GM12878 (cell line): ENCODE measurements at regions not wholly inside any gene's neighbourhood (a gene's known extent, or its start where the extent isn't known, plus 50 kb on each side); places are given as distances from the start of the nearest gene placed in this dataset.

Source experiments
- BCL11A ChIP-seq: IDR thresholded peaks from 2 replicates; pipeline ENCODE4 v1.6.1; 2011; ENCODE audit warnings: low read depth, low read length
- BHLHE40 ChIP-seq, 2 experiments: fragments of 450-650 bp in 1 of 2; IDR thresholded peaks; 2 replicates each; pipeline ENCODE4 v1.6.1; 2011 to 2017; ENCODE audit warnings: low read depth in 2 of 2, borderline replicate concordance in 1 of 2, improper control_type of control experiment in 1 of 2, low read length in 1 of 2, mild to moderate bottlenecking in 1 of 2
- EP300 ChIP-seq, 2 experiments: fragments of 150-350 bp in 1 of 2; IDR thresholded peaks; 2 replicates each; pipeline ENCODE4 v1.6.1; 2011 to 2012; ENCODE audit warnings: low read depth in 2 of 2, low read length in 2 of 2, borderline replicate concordance in 1 of 2, improper control_type of control experiment in 1 of 2, inconsistent platforms in 1 of 2; ENCODE audit not compliant: control insufficient read depth in 1 of 2
- HSF1 ChIP-seq: fragments of 150-350 bp; IDR thresholded peaks from 2 replicates; pipeline ENCODE4 v1.6.1; 2014; ENCODE audit warnings: mild to moderate bottlenecking, low read depth, low read length
- MLLT1 ChIP-seq: fragments of 450-650 bp; IDR thresholded peaks from 2 replicates; pipeline ENCODE4 v1.6.1; 2016; ENCODE audit warnings: mild to moderate bottlenecking
- NFIC ChIP-seq: IDR thresholded peaks from 2 replicates; pipeline ENCODE4 v1.6.1; 2012; ENCODE audit warnings: low read depth, mild to moderate bottlenecking, inconsistent platforms, low read length, moderate library complexity
- NRF1 ChIP-seq: conservative IDR thresholded peaks from 2 replicates; pipeline ENCODE4 v1.6.1; 2011; ENCODE audit warnings: mild to moderate bottlenecking, low read depth, low read length, improper control_type of control experiment
- PAX5 ChIP-seq: IDR thresholded peaks from 2 replicates; pipeline ENCODE4 v1.6.1; 2011; ENCODE audit warnings: low read depth, low read length, borderline replicate concordance
- POLR2AphosphoS2 ChIP-seq: IDR thresholded peaks from 2 replicates; pipeline ENCODE4 v1.6.1; 2011; ENCODE audit warnings: low read depth, mild to moderate bottlenecking, low read length, improper control_type of control experiment, moderate library complexity
- POU2F2 ChIP-seq: IDR thresholded peaks from 3 replicates; pipeline ENCODE4 v1.6.1; 2011; ENCODE audit warnings: low read depth, mild to moderate bottlenecking, low read length, borderline replicate concordance
- RCOR1 ChIP-seq: conservative IDR thresholded peaks from 2 replicates; pipeline ENCODE4 v1.6.1; 2012; ENCODE audit warnings: low read depth, low read length, improper control_type of control experiment
- RUNX3 ChIP-seq: IDR thresholded peaks from 2 replicates; pipeline ENCODE4 v1.6.1; 2012; ENCODE audit warnings: low read length, inconsistent platforms
- SKIL ChIP-seq: fragments of 450-650 bp; IDR thresholded peaks from 2 replicates; pipeline ENCODE4 v1.6.1; 2017; ENCODE audit warnings: mild to moderate bottlenecking, low read depth, inconsistent platforms; ENCODE audit not compliant: poor library complexity, severe bottlenecking
- ZBTB11 ChIP-seq: fragments of 450-650 bp; formaldehyde crosslinking; IDR thresholded peaks from 2 replicates; pipeline ENCODE4 v1.5.0; 2022; ENCODE audit warnings: mild to moderate bottlenecking, missing genetic modification characterization
- ZNF592 ChIP-seq: fragments of 450-650 bp; IDR thresholded peaks from 2 replicates; pipeline ENCODE4 v1.6.1; 2017; ENCODE audit warnings: mild to moderate bottlenecking, moderate library complexity

- TF ChIP-seq MLLT1 (no peak), SKIL (peak; percentile 88), ZNF592 (no peak), BCL11A (peak; percentile 81), RCOR1 (no peak; the same call in 1 of the 2 replicates), ZBTB11 (no peak), RUNX3 (peak; percentile 81), PAX5 (no peak; the same call in 1 of the 2 replicates), POU2F2 (no peak), HSF1 (no peak), POLR2AphosphoS2 (no peak), NFIC (peak; percentile 90), EP300 (IDR thresholded peaks at IDR 0.05; ENCODE audit: borderline replicate concordance in 1 of 2, control insufficient read depth in 1 of 2, low read depth in 2 of 2, low read length in 2 of 2) (peak; percentile 94 to 95; a peak in 3 of 4 replicates), BHLHE40 (IDR thresholded peaks at IDR 0.05; ENCODE audit: borderline replicate concordance in 1 of 2, low read depth in 2 of 2, low read length in 1 of 2) (peak in 1 of 2 experiments; percentile 51; a peak in 1 of 4 replicates), NRF1 (no peak)
These were observed 492.1 kb upstream of the CADM1 start (continued) for GRCh38 chr11:115996125-115996807.
